ENCODE measurements at regions not wholly inside any gene's neighbourhood (a gene's known extent, or its start where the extent isn't known, plus 50 kb on each side); places are given as distances from the start of the nearest gene placed in this dataset.

- H3K4me1 ChIP-seq (ENCODE audit: control insufficient read depth, insufficient read depth, low read length, poor library complexity, severe bottlenecking): no peaks in the 10 kb centered on the region
- no peak overlapping the region for H3K4me3 ChIP-seq (ENCODE audit: extremely low read depth, insufficient read depth, low read length, poor library complexity, severe bottlenecking)
- H3K27ac ChIP-seq (ENCODE audit: low read depth, low read length, severe bottlenecking): no peak overlapping the region
- WGBS, 2 experiments (ENCODE audit: insufficient coverage in 2 of 2): 88 to 92% methylated on average over 5 of the region's 12 CpGs
- H3K9me3 ChIP-seq (ENCODE audit: control insufficient read depth, low read length): no peaks in the 10 kb centered on the region
- no peaks in the 10 kb centered on the region for H3K36me3 ChIP-seq (ENCODE audit: control insufficient read depth, insufficient read depth, low read length)
Observed at GRCh38 chr4:188904617-188905016, 765.4 kb downstream of the TRIML1 start.

- no peak overlapping the region for H3K4me3 ChIP-seq (ENCODE audit: extremely low read depth, insufficient read depth, low read length, poor library complexity, severe bottlenecking)
- H3K36me3 ChIP-seq (ENCODE audit: control insufficient read depth, insufficient read depth, low read length): no peaks in the 10 kb centered on the region
- H3K9me3 ChIP-seq (ENCODE audit: control insufficient read depth, low read length): no peaks in the 10 kb centered on the region
- no peak overlapping the region for H3K27ac ChIP-seq (ENCODE audit: low read depth, low read length, severe bottlenecking)
- no peaks in the 10 kb centered on the region for H3K4me1 ChIP-seq (ENCODE audit: control insufficient read depth, insufficient read depth, low read length, poor library complexity, severe bottlenecking)
- WGBS, 2 experiments (ENCODE audit: insufficient coverage in 2 of 2): 91 to 98% methylated on average over 9 to 17 of the region's 18 CpGs
Observed at GRCh38 chr4:188905248-188905647, 766.0 kb downstream of the TRIML1 start.

- H3K9me3 ChIP-seq (ENCODE audit: control insufficient read depth, low read length): no peaks in the 10 kb centered on the region
- H3K4me3 ChIP-seq (ENCODE audit: extremely low read depth, insufficient read depth, low read length, poor library complexity, severe bottlenecking): no peak overlapping the region
- H3K4me1 ChIP-seq (ENCODE audit: control insufficient read depth, insufficient read depth, low read length, poor library complexity, severe bottlenecking): no peaks in the 10 kb centered on the region
- no peak overlapping the region for H3K27ac ChIP-seq (ENCODE audit: low read depth, low read length, severe bottlenecking)
- 100% methylated on average over 2 to 4 of the region's 5 CpGs for WGBS, 2 experiments (ENCODE audit: insufficient coverage in 2 of 2)
- no peaks in the 10 kb centered on the region for H3K36me3 ChIP-seq (ENCODE audit: control insufficient read depth, insufficient read depth, low read length)
Observed at GRCh38 chr4:188911199-188911598, 772.0 kb downstream of the TRIML1 start.

- WGBS, 2 experiments (ENCODE audit: insufficient coverage in 2 of 2): 72 to 78% methylated on average over 3 to 5 of the region's 5 CpGs
- Histone ChIP-seq H3K36me3 (ENCODE audit: control insufficient read depth, insufficient read depth, low read length) (no peaks in the 10 kb centered on the region), H3K9me3 (ENCODE audit: control insufficient read depth, low read length) (no peaks in the 10 kb centered on the region), H3K4me1 (ENCODE audit: control insufficient read depth, insufficient read depth, low read length, poor library complexity, severe bottlenecking) (no peaks in the 10 kb centered on the region), H3K4me3 (ENCODE audit: extremely low read depth, insufficient read depth, low read length, poor library complexity, severe bottlenecking) (no peak overlapping the region), H3K27ac (ENCODE audit: low read depth, low read length, severe bottlenecking) (no peak overlapping the region)
Observed at GRCh38 chr4:188911707-188912106, 772.5 kb downstream of the TRIML1 start.

GRCh38 chr4:188915175-188915574 lies 775.9 kb downstream of the TRIML1 start:
- no peak overlapping the region for H3K4me3 ChIP-seq (ENCODE audit: extremely low read depth, insufficient read depth, low read length, poor library complexity, severe bottlenecking)
- no peak overlapping the region for H3K27ac ChIP-seq (ENCODE audit: low read depth, low read length, severe bottlenecking)
- H3K36me3 ChIP-seq (ENCODE audit: control insufficient read depth, insufficient read depth, low read length): no peaks in the 10 kb centered on the region
- H3K9me3 ChIP-seq (ENCODE audit: control insufficient read depth, low read length): peaks cover 4% of the 10 kb centered on the region
- no peaks in the 10 kb centered on the region for H3K4me1 ChIP-seq (ENCODE audit: control insufficient read depth, insufficient read depth, low read length, poor library complexity, severe bottlenecking)
- WGBS, 2 experiments (ENCODE audit: insufficient coverage in 2 of 2): 68 to 81% methylated on average over 2 to 4 of the region's 5 CpGs

- WGBS, 2 experiments (ENCODE audit: insufficient coverage in 2 of 2): 74 to 100% methylated on average over 1 to 2 of the region's 2 CpGs
- Histone ChIP-seq H3K4me3 (ENCODE audit: extremely low read depth, insufficient read depth, low read length, poor library complexity, severe bottlenecking) (no peak overlapping the region), H3K4me1 (ENCODE audit: control insufficient read depth, insufficient read depth, low read length, poor library complexity, severe bottlenecking) (no peaks in the 10 kb centered on the region)
Observed at GRCh38 chr4:188918787-188919186, 779.5 kb downstream of the TRIML1 start.

GRCh38 chr4:188930822-188931221 lies 791.6 kb downstream of the TRIML1 start:
- no peaks in the 10 kb centered on the region for H3K4me1 ChIP-seq (ENCODE audit: control insufficient read depth, insufficient read depth, low read length, poor library complexity, severe bottlenecking)
- H3K9me3 ChIP-seq (ENCODE audit: control insufficient read depth, low read length): peaks cover 34% of the 10 kb centered on the region
- H3K27ac ChIP-seq (ENCODE audit: low read depth, low read length, severe bottlenecking): no peak overlapping the region
- 69 to 89% methylated on average over 2 of the region's 2 CpGs for WGBS, 2 experiments (ENCODE audit: insufficient coverage in 2 of 2)
- no peak overlapping the region for H3K4me3 ChIP-seq (ENCODE audit: extremely low read depth, insufficient read depth, low read length, poor library complexity, severe bottlenecking)
- no peaks in the 10 kb centered on the region for H3K36me3 ChIP-seq (ENCODE audit: control insufficient read depth, insufficient read depth, low read length)

More at GRCh38 chr4:188918787-188919186, 779.5 kb downstream of the TRIML1 start:
- Histone ChIP-seq H3K27ac (ENCODE audit: low read depth, low read length, severe bottlenecking) (no peak overlapping the region), H3K9me3 (ENCODE audit: control insufficient read depth, low read length) (peaks cover 20% of the 10 kb centered on the region), H3K36me3 (ENCODE audit: control insufficient read depth, insufficient read depth, low read length) (no peaks in the 10 kb centered on the region)

GRCh38 chr4:188934320-188934962 lies 795.2 kb downstream of the TRIML1 start:
- WGBS, 2 experiments (ENCODE audit: insufficient coverage in 2 of 2): 100% methylated on average over 1 of the region's 5 CpGs; no CpG with 5 or more reads in 1 of the 2 experiments
- no peaks in the 10 kb centered on the region for H3K36me3 ChIP-seq (ENCODE audit: control insufficient read depth, insufficient read depth, low read length)
- H3K9me3 ChIP-seq (ENCODE audit: control insufficient read depth, low read length): peaks cover 27% of the 10 kb centered on the region
- no peaks in the 10 kb centered on the region for H3K4me1 ChIP-seq (ENCODE audit: control insufficient read depth, insufficient read depth, low read length, poor library complexity, severe bottlenecking)
- no peak overlapping the region for H3K4me3 ChIP-seq (ENCODE audit: extremely low read depth, insufficient read depth, low read length, poor library complexity, severe bottlenecking)
- no peak overlapping the region for H3K27ac ChIP-seq (ENCODE audit: low read depth, low read length, severe bottlenecking)

- no peak overlapping the region for H3K4me3 ChIP-seq (ENCODE audit: extremely low read depth, insufficient read depth, low read length, poor library complexity, severe bottlenecking)
- H3K4me1 ChIP-seq (ENCODE audit: control insufficient read depth, insufficient read depth, low read length, poor library complexity, severe bottlenecking): no peaks in the 10 kb centered on the region
- no peaks in the 10 kb centered on the region for H3K36me3 ChIP-seq (ENCODE audit: control insufficient read depth, insufficient read depth, low read length)
- H3K9me3 ChIP-seq (ENCODE audit: control insufficient read depth, low read length): no peaks in the 10 kb centered on the region
- peak overlapping the region; percentile 52 for H3K27ac ChIP-seq (ENCODE audit: low read depth, low read length, severe bottlenecking)
- 64 to 91% methylated on average over 3 of the region's 3 CpGs for WGBS, 2 experiments (ENCODE audit: insufficient coverage in 2 of 2)
Observed at GRCh38 chr4:188941524-188942119, 802.4 kb downstream of the TRIML1 start.

GRCh38 chr4:188942606-188943005 lies 803.4 kb downstream of the TRIML1 start:
- Histone ChIP-seq H3K27ac (ENCODE audit: low read depth, low read length, severe bottlenecking) (no peak overlapping the region), H3K36me3 (ENCODE audit: control insufficient read depth, insufficient read depth, low read length) (no peaks in the 10 kb centered on the region), H3K4me1 (ENCODE audit: control insufficient read depth, insufficient read depth, low read length, poor library complexity, severe bottlenecking) (no peaks in the 10 kb centered on the region), H3K9me3 (ENCODE audit: control insufficient read depth, low read length) (no peaks in the 10 kb centered on the region), H3K4me3 (ENCODE audit: extremely low read depth, insufficient read depth, low read length, poor library complexity, severe bottlenecking) (no peak overlapping the region)
- WGBS, 2 experiments (ENCODE audit: insufficient coverage in 2 of 2): no CpG with 5 or more reads among the region's 3 CpGs

- Histone ChIP-seq H3K36me3 (ENCODE audit: control insufficient read depth, insufficient read depth, low read length) (no peaks in the 10 kb centered on the region), H3K27ac (ENCODE audit: low read depth, low read length, severe bottlenecking) (no peak overlapping the region), H3K4me1 (ENCODE audit: control insufficient read depth, insufficient read depth, low read length, poor library complexity, severe bottlenecking) (no peaks in the 10 kb centered on the region), H3K4me3 (ENCODE audit: extremely low read depth, insufficient read depth, low read length, poor library complexity, severe bottlenecking) (no peak overlapping the region), H3K9me3 (ENCODE audit: control insufficient read depth, low read length) (no peaks in the 10 kb centered on the region)
- 92% methylated on average over 2 of the region's 4 CpGs; no CpG with 5 or more reads in 1 of the 2 experiments for WGBS, 2 experiments (ENCODE audit: insufficient coverage in 2 of 2)
Observed at GRCh38 chr4:188949596-188949995, 810.4 kb downstream of the TRIML1 start.
